IPS-20b (cell line): ENCODE measurements at regions not wholly inside any gene's neighbourhood (a gene's known extent, or its start where the extent isn't known, plus 50 kb on each side); places are given as distances from the start of the nearest gene placed in this dataset.

Experiments used
- H3K27ac ChIP-seq: one replicate; pipeline ENCODE4 v1.5.1; 2013; ENCODE audit warnings: low read length
- H3K27me3 ChIP-seq: 2 replicates; pipeline ENCODE4 v1.6.1; 2013; ENCODE audit warnings: mild to moderate bottlenecking, low read length, inconsistent platforms; ENCODE audit not compliant: insufficient read depth
- H3K36me3 ChIP-seq: 2 replicates; pipeline ENCODE4 v1.6.1; 2013; ENCODE audit warnings: low read depth, mild to moderate bottlenecking, inconsistent platforms, low read length, moderate library complexity; ENCODE audit not compliant: insufficient read depth
- H3K4me1 ChIP-seq: 2 replicates; pipeline ENCODE4 v1.6.1; 2013; ENCODE audit warnings: mild to moderate bottlenecking, control low read depth, inconsistent platforms, low read length, moderate library complexity; ENCODE audit not compliant: insufficient read depth
- H3K4me3 ChIP-seq: 2 replicates; pipeline ENCODE4 v1.5.1; 2013; ENCODE audit warnings: mild to moderate bottlenecking, low read length, inconsistent platforms
- H3K9ac ChIP-seq: 2 replicates; pipeline ENCODE4 v1.6.1; 2013; ENCODE audit warnings: low read depth, mild to moderate bottlenecking, inconsistent platforms, low read length, moderate library complexity
- H3K9me3 ChIP-seq: 2 replicates; pipeline ENCODE4 v1.6.1; 2013; ENCODE audit warnings: mild to moderate bottlenecking, low read depth, low read length, inconsistent platforms; ENCODE audit not compliant: insufficient read depth

- Histone ChIP-seq H3K4me1 (peaks cover 9% of the 10 kb centered on the region), H3K4me3 (no peak overlapping the region), H3K27ac (no peak overlapping the region), H3K9ac (no peak overlapping the region), H3K36me3 (no peaks in the 10 kb centered on the region), H3K27me3 (no peaks in the 10 kb centered on the region), H3K9me3 (no peaks in the 10 kb centered on the region)
Measured at GRCh38 chr10:2628705-2629104, 438.6 kb upstream of the PFKP start.

GRCh38 chr10:2627969-2628368, 439.4 kb upstream of the PFKP start:
- peaks cover 9% of the 10 kb centered on the region for H3K4me1 ChIP-seq
- H3K4me3 ChIP-seq = no peak overlapping the region
- H3K9ac ChIP-seq = no peak overlapping the region
- no peak overlapping the region for H3K27ac ChIP-seq
- no peaks in the 10 kb centered on the region for H3K9me3 ChIP-seq
- no peaks in the 10 kb centered on the region for H3K27me3 ChIP-seq
- H3K36me3 ChIP-seq = no peaks in the 10 kb centered on the region

DNA sequence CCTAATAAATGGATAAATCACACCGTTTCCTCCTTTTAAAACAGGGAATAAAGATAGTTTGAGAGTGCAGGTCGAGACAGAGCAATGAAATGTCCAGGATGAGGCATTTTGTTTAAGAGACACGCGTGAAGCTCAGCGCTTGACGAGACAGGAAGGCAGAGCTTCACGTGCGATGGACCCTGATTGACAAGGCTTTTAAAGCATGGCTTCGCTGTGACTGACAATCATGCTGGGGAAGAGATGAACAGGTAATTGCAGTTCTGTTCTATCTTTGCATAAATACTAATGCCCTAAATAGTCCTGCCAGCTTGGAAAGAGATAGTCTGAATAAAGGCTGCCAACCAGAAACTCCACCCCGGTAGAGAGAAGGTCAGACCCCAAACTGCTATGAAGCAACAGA, 442.3 kb upstream of the PFKP start:
- H3K9ac ChIP-seq = no peak overlapping the region
- H3K9me3 ChIP-seq = no peaks in the 10 kb centered on the region
- H3K4me3 ChIP-seq = no peak overlapping the region
- no peaks in the 10 kb centered on the region for H3K27me3 ChIP-seq
- H3K27ac ChIP-seq = no peak overlapping the region
- no peaks in the 10 kb centered on the region for H3K36me3 ChIP-seq
- H3K4me1 ChIP-seq = peaks cover 21% of the 10 kb centered on the region

DNA sequence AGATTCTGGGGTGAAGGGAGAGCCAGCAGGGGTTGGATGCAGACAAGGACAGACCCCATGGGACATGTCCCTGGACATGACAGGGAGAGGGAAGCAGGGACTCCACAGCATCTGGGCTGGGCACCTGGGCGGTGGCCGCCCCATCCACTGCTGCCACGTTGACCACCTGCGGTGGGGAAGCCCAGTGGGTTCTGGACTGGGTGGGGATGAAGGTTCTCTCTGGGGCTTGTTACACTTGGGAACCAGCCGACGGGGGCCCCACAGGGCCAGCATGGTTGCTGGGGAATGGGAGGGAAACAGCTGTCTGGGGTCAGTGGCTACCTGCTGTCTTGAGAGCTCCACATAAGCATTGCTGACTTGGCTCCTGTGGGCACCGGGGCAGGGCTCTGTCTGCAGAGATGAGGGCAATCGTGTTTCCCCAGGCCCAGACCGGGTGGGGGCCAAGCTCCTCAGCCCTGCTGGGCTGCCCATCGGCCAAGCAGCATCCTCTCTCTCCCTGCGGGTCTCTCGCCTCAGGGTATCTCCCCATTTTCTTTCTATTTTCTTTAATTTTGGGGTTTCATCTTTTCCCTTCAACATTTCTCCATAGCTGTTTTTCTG, 443.6 kb upstream of the PFKP start:
- Histone ChIP-seq H3K4me1 (peaks cover 24% of the 10 kb centered on the region), H3K27me3 (no peaks in the 10 kb centered on the region), H3K36me3 (no peaks in the 10 kb centered on the region), H3K4me3 (no peak overlapping the region), H3K9ac (no peak overlapping the region), H3K27ac (no peak overlapping the region), H3K9me3 (no peaks in the 10 kb centered on the region)

GRCh38 chr10:2620827-2621521, 446.4 kb upstream of the PFKP start:
- no peaks in the 10 kb centered on the region for H3K9me3 ChIP-seq
- H3K27ac ChIP-seq = peak overlapping the region; percentile 17
- no peaks in the 10 kb centered on the region for H3K36me3 ChIP-seq
- peak overlapping the region; percentile 25; the same call in 1 of the 2 replicates for H3K9ac ChIP-seq
- no peaks in the 10 kb centered on the region for H3K27me3 ChIP-seq
- H3K4me3 ChIP-seq = peak overlapping the region; percentile 41; the same call in 1 of the 2 replicates
- peaks cover 15% of the 10 kb centered on the region; the same call in 1 of the 2 replicates for H3K4me1 ChIP-seq

GRCh38 chr10:2619916-2620315, 447.4 kb upstream of the PFKP start:
- Histone ChIP-seq H3K4me3 (no peak overlapping the region), H3K27me3 (no peaks in the 10 kb centered on the region), H3K4me1 (peaks cover 15% of the 10 kb centered on the region; the same call in 1 of the 2 replicates), H3K36me3 (no peaks in the 10 kb centered on the region), H3K27ac (no peak overlapping the region), H3K9me3 (no peaks in the 10 kb centered on the region), H3K9ac (no peak overlapping the region)

GRCh38 chr10:2619472-2619871, 447.9 kb upstream of the PFKP start:
- no peaks in the 10 kb centered on the region for H3K27me3 ChIP-seq
- H3K4me3 ChIP-seq = no peak overlapping the region
- H3K9ac ChIP-seq = no peak overlapping the region
- H3K36me3 ChIP-seq = no peaks in the 10 kb centered on the region
- H3K27ac ChIP-seq = no peak overlapping the region
- H3K4me1 ChIP-seq = peaks cover 15% of the 10 kb centered on the region; the same call in 1 of the 2 replicates
- no peaks in the 10 kb centered on the region for H3K9me3 ChIP-seq

DNA sequence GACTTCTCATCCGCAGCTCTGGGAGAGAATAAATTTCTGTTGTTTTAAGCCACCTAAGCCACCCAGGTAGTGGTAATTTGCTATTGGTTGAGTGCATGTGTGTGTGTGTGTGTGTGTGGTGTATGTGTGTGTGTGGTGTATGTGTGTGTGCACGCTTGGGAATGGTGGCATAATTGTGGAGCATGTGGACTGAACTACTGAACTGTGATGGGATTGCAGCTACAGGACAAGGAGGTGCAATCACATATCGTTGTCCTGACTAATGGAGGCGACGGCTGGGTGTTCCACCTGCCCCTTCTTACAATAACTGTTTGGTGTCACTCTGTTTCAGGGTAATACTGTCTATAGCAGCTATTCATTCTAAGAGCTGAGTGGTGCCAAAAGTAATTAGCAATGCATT, 448.7 kb upstream of the PFKP start:
- H3K9ac ChIP-seq = no peak overlapping the region
- H3K27ac ChIP-seq = no peak overlapping the region
- H3K4me3 ChIP-seq = no peak overlapping the region

GRCh38 chr10:2616215-2616614, 451.1 kb upstream of the PFKP start:
- Histone ChIP-seq H3K4me3 (no peak overlapping the region), H3K27me3 (no peaks in the 10 kb centered on the region), H3K4me1 (peaks cover 9% of the 10 kb centered on the region; the same call in 1 of the 2 replicates), H3K9ac (no peak overlapping the region), H3K36me3 (no peaks in the 10 kb centered on the region), H3K9me3 (no peaks in the 10 kb centered on the region), H3K27ac (no peak overlapping the region)

More for the DNA sequence above, 448.7 kb upstream of the PFKP start:
- H3K27me3 ChIP-seq = no peaks in the 10 kb centered on the region
- H3K36me3 ChIP-seq = no peaks in the 10 kb centered on the region
- no peaks in the 10 kb centered on the region for H3K9me3 ChIP-seq
- peaks cover 15% of the 10 kb centered on the region; the same call in 1 of the 2 replicates for H3K4me1 ChIP-seq

DNA sequence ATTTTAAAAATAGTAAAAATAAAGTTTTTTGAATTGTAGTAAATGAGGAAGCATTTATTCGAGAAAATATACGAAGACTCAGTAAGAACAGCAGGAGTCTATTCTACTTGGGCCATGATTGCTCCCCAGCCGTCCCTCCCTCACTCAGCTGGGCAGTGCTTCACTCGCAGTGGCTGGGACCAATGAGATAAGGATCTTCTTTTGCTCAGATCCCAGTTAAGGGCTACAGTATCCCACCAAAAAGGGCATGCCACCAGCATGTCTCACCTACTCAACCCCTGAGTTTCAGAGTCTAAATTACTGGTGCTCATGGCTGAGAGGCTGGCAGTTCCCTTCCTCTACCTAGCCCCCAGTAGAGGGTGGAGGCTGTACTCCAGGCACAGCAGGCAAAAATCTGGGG, 455.7 kb upstream of the PFKP start:
- H3K27ac ChIP-seq = no peak overlapping the region
- peaks cover 2% of the 10 kb centered on the region for H3K9me3 ChIP-seq
- peaks cover 3% of the 10 kb centered on the region; the same call in 1 of the 2 replicates for H3K4me1 ChIP-seq
- no peak overlapping the region for H3K9ac ChIP-seq
- H3K4me3 ChIP-seq = no peak overlapping the region
- H3K27me3 ChIP-seq = no peaks in the 10 kb centered on the region
- H3K36me3 ChIP-seq = no peaks in the 10 kb centered on the region

DNA sequence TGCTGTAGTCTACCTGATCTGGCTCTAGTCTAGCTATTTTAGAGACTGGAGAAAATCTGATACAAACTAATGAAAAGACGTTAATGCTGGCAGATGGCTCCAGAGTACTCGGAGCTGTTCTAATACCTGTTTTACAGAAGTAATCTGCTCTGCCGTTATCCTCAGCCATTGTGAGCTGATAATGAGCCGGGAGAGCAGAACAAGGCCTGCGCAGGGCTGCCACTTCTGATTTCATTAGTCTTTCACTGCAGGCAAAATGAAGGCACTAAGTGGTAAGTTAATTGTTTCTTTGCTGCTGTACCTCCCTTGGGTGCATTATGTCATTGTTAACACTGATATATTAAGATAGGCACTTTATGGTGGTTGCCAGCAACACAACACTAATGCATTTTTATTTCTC, 456.4 kb upstream of the PFKP start:
- H3K9me3 ChIP-seq = peaks cover 5% of the 10 kb centered on the region
- no peak overlapping the region for H3K9ac ChIP-seq
- H3K27ac ChIP-seq = no peak overlapping the region
- no peaks in the 10 kb centered on the region for H3K27me3 ChIP-seq
- no peaks in the 10 kb centered on the region for H3K36me3 ChIP-seq
- no peak overlapping the region for H3K4me3 ChIP-seq
- peaks cover 3% of the 10 kb centered on the region; the same call in 1 of the 2 replicates for H3K4me1 ChIP-seq

- Histone ChIP-seq H3K4me3 (no peak overlapping the region), H3K9me3 (peaks cover 5% of the 10 kb centered on the region), H3K27me3 (no peaks in the 10 kb centered on the region), H3K9ac (no peak overlapping the region), H3K36me3 (no peaks in the 10 kb centered on the region), H3K4me1 (no peaks in the 10 kb centered on the region), H3K27ac (no peak overlapping the region)
Measured at GRCh38 chr10:2604891-2605290, 462.5 kb upstream of the PFKP start.
